Neuronal stem cell (in vitro differentiated cells): ENCODE measurements at regions not wholly inside any gene's neighbourhood (a gene's known extent, or its start where the extent isn't known, plus 50 kb on each side); places are given as distances from the start of the nearest gene placed in this dataset.
A peak's percentile ranks its signal among the peaks of the same experiment; 100 is the strongest.

Experiments
- DNase-seq: peaks from one replicate; pipeline ENCODE4 v3.0.0-alpha.2; 2013; ENCODE audit warnings: low spot score
- H2AFZ ChIP-seq: one replicate; pipeline ENCODE4 v1.6.1; 2013; ENCODE audit warnings: mild to moderate bottlenecking, low read length, inconsistent platforms
- H2AK5ac ChIP-seq: 2 replicates; pipeline ENCODE4 v1.6.1; 2013; ENCODE audit warnings: low read depth, mild to moderate bottlenecking, inconsistent platforms, low read length, moderate library complexity, mixed read lengths
- H2BK120ac ChIP-seq: 2 replicates; pipeline ENCODE4 v1.6.1; 2013; ENCODE audit warnings: low read depth, mild to moderate bottlenecking, inconsistent platforms, low read length, moderate library complexity, mixed read lengths
- H2BK12ac ChIP-seq: one replicate; pipeline ENCODE4 v1.6.1; 2013; ENCODE audit warnings: low read length, inconsistent platforms
- H2BK15ac ChIP-seq: 2 replicates; pipeline ENCODE4 v1.6.1; 2013; ENCODE audit warnings: mild to moderate bottlenecking, low read length, inconsistent platforms, mixed read lengths
- H2BK5ac ChIP-seq: one replicate; pipeline ENCODE4 v1.6.1; 2013; ENCODE audit warnings: inconsistent platforms, mild to moderate bottlenecking, low read length, moderate library complexity
- H3K14ac ChIP-seq: one replicate; pipeline ENCODE4 v1.6.1; 2013; ENCODE audit warnings: low read length, inconsistent platforms
- H3K18ac ChIP-seq: 2 replicates; pipeline ENCODE4 v1.6.1; 2013; ENCODE audit warnings: low read length, inconsistent platforms
- H3K23ac ChIP-seq: 2 replicates; pipeline ENCODE4 v1.6.1; 2013; ENCODE audit warnings: low read depth, mild to moderate bottlenecking, mixed read lengths, low read length, inconsistent platforms; ENCODE audit not compliant: poor library complexity
- H3K27ac ChIP-seq: replicated peaks from 3 replicates; pipeline ENCODE4 v1.5.1; 2013; ENCODE audit warnings: low read length, inconsistent platforms
- H3K27me3 ChIP-seq, 3 experiments: 2 replicates each; pipeline ENCODE4 v1.6.1; 2013; ENCODE audit warnings: low read length in 3 of 3, mild to moderate bottlenecking in 2 of 3, inconsistent platforms in 1 of 3, low read depth in 1 of 3, mixed read lengths in 1 of 3, moderate library complexity in 1 of 3; ENCODE audit not compliant: control insufficient read depth in 3 of 3, insufficient read depth in 3 of 3
- H3K36me3 ChIP-seq, 2 donors: replicated peaks in 1 of 2; 2 replicates each; pipeline ENCODE4 v1.6.1; 2013; ENCODE audit warnings: low read length in 2 of 2; ENCODE audit not compliant: control insufficient read depth in 2 of 2, insufficient read depth in 2 of 2
- H3K4ac ChIP-seq: 2 replicates; pipeline ENCODE4 v1.6.1; 2013; ENCODE audit warnings: inconsistent platforms, mild to moderate bottlenecking, low read length, moderate library complexity
- H3K4me1 ChIP-seq, 2 donors: 1 replicate in 1 of 2; 2 replicates in 1 of 2; pipeline ENCODE4 v1.6.1; 2013; ENCODE audit warnings: low read length in 2 of 2, low read depth in 1 of 2; ENCODE audit not compliant: control insufficient read depth in 2 of 2, insufficient read depth in 1 of 2
- H3K4me2 ChIP-seq: one replicate; pipeline ENCODE4 v1.6.1; 2013; ENCODE audit warnings: mild to moderate bottlenecking, low read length, inconsistent platforms; ENCODE audit not compliant: insufficient read depth, poor library complexity, severe bottlenecking
- H3K4me3 ChIP-seq, 2 donors: 2 replicates each; pipeline ENCODE4 v1.5.1; 2013; ENCODE audit warnings: low read length in 2 of 2, mild to moderate bottlenecking in 2 of 2, inconsistent platforms in 1 of 2, moderate library complexity in 1 of 2
- H3K79me1 ChIP-seq: one replicate; pipeline ENCODE4 v1.6.1; 2013; ENCODE audit warnings: low read depth, mild to moderate bottlenecking, inconsistent platforms, low read length, moderate library complexity
- H3K9ac ChIP-seq: one replicate; pipeline ENCODE4 v1.6.1; 2013; ENCODE audit warnings: mild to moderate bottlenecking, low read depth, low read length, inconsistent platforms; ENCODE audit not compliant: poor library complexity
- H3K9me3 ChIP-seq, 2 donors: replicated peaks in 1 of 2; 2 replicates each; pipeline versions ENCODE3 to v1.6.1; 2013; ENCODE audit warnings: low read length in 2 of 2, mild to moderate bottlenecking in 2 of 2, inconsistent platforms in 1 of 2, low read depth in 1 of 2, mixed read lengths in 1 of 2, moderate library complexity in 1 of 2; ENCODE audit not compliant: control insufficient read depth in 2 of 2, insufficient read depth in 1 of 2
- H4K8ac ChIP-seq: one replicate; pipeline ENCODE4 v1.6.1; 2013; ENCODE audit warnings: low read depth, mild to moderate bottlenecking, inconsistent platforms, low read length, moderate library complexity
- H4K91ac ChIP-seq: one replicate; pipeline ENCODE4 v1.6.1; 2013; ENCODE audit warnings: low read length, low read depth, mild to moderate bottlenecking, inconsistent platforms; ENCODE audit not compliant: poor library complexity
- WGBS, 2 donors: extraction: QIAGEN DNeasy Blood & Tissue Kit; methylation state at CpG; one replicate each; pipeline ENCODE4 v1.1.7; 2013; ENCODE audit warnings: missing lambda C conversion rate in 2 of 2, mixed read lengths in 1 of 2; ENCODE audit not compliant: insufficient read length in 2 of 2, insufficient replicate concordance in 1 of 2; ENCODE audit errors: extremely low coverage in 2 of 2; 5-methylcytosine and 5-hydroxymethylcytosine counted together

DNA sequence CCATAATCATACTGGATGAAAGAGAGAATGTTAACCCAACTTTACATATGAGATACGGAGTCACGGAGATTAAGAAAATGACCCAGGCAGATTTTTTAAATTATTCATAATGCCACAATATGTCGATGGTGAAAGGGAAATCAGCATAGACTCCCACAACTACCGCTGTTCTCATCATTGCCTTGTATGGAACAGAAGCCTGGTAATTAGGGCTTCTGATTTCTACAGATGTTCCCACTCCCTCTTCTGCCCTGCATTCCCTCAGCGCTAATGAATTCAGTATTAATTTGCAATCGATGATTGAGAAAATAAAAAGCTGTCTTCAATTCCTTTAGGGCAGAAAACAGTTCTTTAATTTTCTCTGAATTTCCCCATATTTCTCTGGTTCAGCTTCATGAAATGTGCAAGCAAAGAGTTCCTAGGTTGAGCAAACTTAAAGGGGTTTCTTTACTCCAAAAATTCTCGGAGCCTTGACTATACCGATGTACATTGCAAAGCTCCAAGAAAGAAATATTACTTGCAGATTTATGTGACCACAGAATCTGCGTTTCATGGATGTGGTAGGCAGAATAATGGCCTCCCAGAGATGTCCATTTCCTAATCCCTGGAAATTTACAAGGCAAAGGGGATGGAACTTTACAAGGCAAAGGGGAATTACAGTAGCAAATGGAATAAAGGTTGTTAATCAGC is 134.9 kb upstream of the ZC3H12C start:
- Histone ChIP-seq H3K4me3 (no peak overlapping the region), H2AFZ (no peak overlapping the region), H3K9ac (no peak overlapping the region), H3K9me3 (peaks cover 0 to 4% of the 10 kb centered on the region in 2 donors), H2BK5ac (no peak overlapping the region), H4K8ac (no peak overlapping the region), H3K79me1 (no peaks in the 10 kb centered on the region), H4K91ac (no peak overlapping the region), H2BK120ac (no peak overlapping the region), H2BK12ac (no peak overlapping the region), H3K4ac (no peak overlapping the region), H2AK5ac (no peak overlapping the region), H3K18ac (no peak overlapping the region), H3K27ac (no peak overlapping the region), H3K36me3 (no peaks in the 10 kb centered on the region), H2BK15ac (no peak overlapping the region), H3K4me1 (peaks cover 8 to 13% of the 10 kb centered on the region in 2 donors), H3K27me3 (peaks cover 0 to 6% (median 0%) of the 10 kb centered on the region in 3 experiments), H3K14ac (no peak overlapping the region), H3K4me2 (no peak overlapping the region), H3K23ac (no peak overlapping the region)
- no CpG with 5 or more reads among the region's 9 CpGs for WGBS, 2 donors
- no peak for DNase-seq

DNA sequence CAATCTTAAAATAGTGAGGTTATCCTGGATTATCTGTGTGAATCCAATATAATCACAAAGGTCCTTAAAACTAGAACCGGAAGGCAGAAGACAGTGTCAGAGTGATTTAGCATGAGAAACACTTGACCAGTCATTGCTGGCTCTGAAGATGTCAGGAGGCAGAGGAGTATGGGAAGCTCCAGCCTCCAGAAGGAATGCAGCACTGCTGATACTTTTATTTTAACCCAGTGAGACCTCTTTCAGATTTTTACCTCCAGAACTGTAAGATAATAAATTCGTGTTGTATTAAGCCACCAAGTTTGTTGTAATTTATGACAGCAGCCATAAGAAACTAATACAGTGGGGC is 134.4 kb upstream of the ZC3H12C start:
- no peak overlapping the region for H2BK5ac ChIP-seq
- no peak for DNase-seq
- no peaks in the 10 kb centered on the region for H3K36me3 ChIP-seq
- no peak overlapping the region for H3K4me3 ChIP-seq
- no CpG with 5 or more reads among the region's 2 CpGs for WGBS, 2 donors
- H3K4me1 ChIP-seq, result peaks cover 8 to 13% of the 10 kb centered on the region in 2 donors
- H2BK120ac ChIP-seq, result no peak overlapping the region
- H4K91ac ChIP-seq, result no peak overlapping the region
- H3K27ac ChIP-seq, result no peak overlapping the region
- no peak overlapping the region for H2AK5ac ChIP-seq
- no peak overlapping the region for H3K4ac ChIP-seq
- no peak overlapping the region for H3K14ac ChIP-seq
- H2AFZ ChIP-seq, result no peak overlapping the region
- H3K79me1 ChIP-seq, result no peaks in the 10 kb centered on the region
- H3K9ac ChIP-seq, result no peak overlapping the region
- peaks cover 0 to 8% (median 0%) of the 10 kb centered on the region in 3 experiments for H3K27me3 ChIP-seq
- H4K8ac ChIP-seq, result no peak overlapping the region
- H3K9me3 ChIP-seq, result peaks cover 0 to 4% of the 10 kb centered on the region in 2 donors
- H3K4me2 ChIP-seq, result no peak overlapping the region
- H2BK15ac ChIP-seq, result no peak overlapping the region
- no peak overlapping the region for H3K18ac ChIP-seq
- H2BK12ac ChIP-seq, result no peak overlapping the region
- H3K23ac ChIP-seq, result no peak overlapping the region

DNA sequence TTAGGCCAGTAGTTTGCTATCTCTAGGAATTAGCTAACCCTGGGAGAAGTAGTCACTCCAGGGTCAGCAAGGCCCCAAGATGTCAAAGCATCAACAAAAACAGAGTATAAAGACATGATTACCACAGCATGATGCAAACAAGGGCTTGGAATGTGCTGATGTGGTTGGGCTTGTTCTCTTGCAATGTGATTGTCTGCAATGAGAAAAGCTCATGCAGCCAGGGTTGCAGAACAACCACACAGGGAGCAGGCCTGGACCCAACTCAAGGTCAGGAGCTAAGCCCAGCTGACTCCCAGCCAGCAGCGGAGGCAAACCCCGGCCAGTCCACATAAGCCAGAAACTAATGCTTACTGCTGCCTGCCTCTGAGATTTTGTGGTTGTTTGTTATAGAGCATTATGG is 132.4 kb upstream of the ZC3H12C start:
- H3K27ac ChIP-seq, result no peak overlapping the region
- peaks cover 0 to 14% (median 0%) of the 10 kb centered on the region in 3 experiments for H3K27me3 ChIP-seq
- no peak overlapping the region for H3K23ac ChIP-seq
- no peak overlapping the region for H2AK5ac ChIP-seq
- H2BK120ac ChIP-seq, result no peak overlapping the region
- H3K14ac ChIP-seq, result no peak overlapping the region
- no peak overlapping the region for H3K9ac ChIP-seq
- no peak overlapping the region for H2AFZ ChIP-seq
- no peak overlapping the region for H3K18ac ChIP-seq
- no peak overlapping the region for H3K4ac ChIP-seq
- H2BK15ac ChIP-seq, result no peak overlapping the region
- H3K4me3 ChIP-seq, result no peak overlapping the region
- no peak overlapping the region for H2BK12ac ChIP-seq
- no CpG with 5 or more reads among the region's 2 CpGs for WGBS, 2 donors
- DNase-seq, result peak; percentile 32
- no peak overlapping the region for H2BK5ac ChIP-seq
- H4K8ac ChIP-seq, result no peak overlapping the region
- no peak overlapping the region for H3K4me2 ChIP-seq
- peaks cover 8 to 13% of the 10 kb centered on the region in 2 donors for H3K4me1 ChIP-seq
- no peaks in the 10 kb centered on the region for H3K9me3 ChIP-seq
- H3K79me1 ChIP-seq, result no peaks in the 10 kb centered on the region
- H4K91ac ChIP-seq, result no peak overlapping the region
- H3K36me3 ChIP-seq, result no peaks in the 10 kb centered on the region

DNA sequence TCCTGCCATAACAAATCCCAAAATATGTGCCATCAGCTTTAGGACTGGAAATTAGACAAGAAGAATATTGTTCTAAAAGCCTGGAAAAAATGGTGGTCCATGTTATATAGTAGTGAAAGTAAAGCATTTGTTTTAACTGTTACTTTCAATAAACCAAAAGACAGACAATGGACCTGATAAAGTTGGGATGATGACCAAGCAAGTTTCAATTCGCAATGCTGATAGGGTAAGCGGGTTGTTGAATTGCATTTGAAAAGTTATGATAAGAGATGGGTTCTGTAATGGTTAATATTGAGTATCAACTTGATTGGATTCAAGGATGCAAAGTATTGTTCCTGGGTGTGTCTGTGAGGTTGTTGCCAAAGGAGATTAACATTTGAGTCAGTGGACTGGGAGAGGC is 131.9 kb upstream of the ZC3H12C start:
- H3K27ac ChIP-seq, result no peak overlapping the region
- H3K9me3 ChIP-seq, result no peaks in the 10 kb centered on the region
- no peak overlapping the region for H2BK12ac ChIP-seq
- no peak overlapping the region for H3K9ac ChIP-seq
- no peak overlapping the region for H3K4me3 ChIP-seq
- H2BK15ac ChIP-seq, result no peak overlapping the region
- H3K4me1 ChIP-seq, result peaks cover 8 to 13% of the 10 kb centered on the region in 2 donors
- H2AFZ ChIP-seq, result no peak overlapping the region
- no peak overlapping the region for H3K4me2 ChIP-seq
- no peak overlapping the region for H2BK120ac ChIP-seq
- no peak overlapping the region for H3K14ac ChIP-seq
- H3K27me3 ChIP-seq, result peaks cover 0 to 16% (median 0%) of the 10 kb centered on the region in 3 experiments
- no CpG with 5 or more reads among the region's 2 CpGs for WGBS, 2 donors
- no peak overlapping the region for H3K23ac ChIP-seq
- H3K79me1 ChIP-seq, result no peaks in the 10 kb centered on the region
- no peak overlapping the region for H4K91ac ChIP-seq
- H3K18ac ChIP-seq, result no peak overlapping the region
- H4K8ac ChIP-seq, result no peak overlapping the region
- no peak for DNase-seq
- H2AK5ac ChIP-seq, result no peak overlapping the region
- no peak overlapping the region for H2BK5ac ChIP-seq
- H3K36me3 ChIP-seq, result no peaks in the 10 kb centered on the region
- no peak overlapping the region for H3K4ac ChIP-seq
